SU-DHL-6 (cell line): ENCODE measurements at regions not wholly inside any gene's neighbourhood (a gene's known extent, or its start where the extent isn't known, plus 50 kb on each side); places are given as distances from the start of the nearest gene placed in this dataset.
"Not testable (repeated sequence)": the region's sequence is repeated elsewhere in the genome, so short reads cannot be mapped to it uniquely, and the experiment has no call there.

Source experiments
- H2AFZ ChIP-seq: fragments of 200-600 bp; sonication (generic); 2 replicates; pipeline ENCODE4 v1.6.1; 2014; ENCODE audit warnings: low read depth, mild to moderate bottlenecking, moderate library complexity, mixed read lengths, antibody characterized with exemption, low read length; ENCODE audit not compliant: severe bottlenecking
- H3F3A ChIP-seq: fragments of 200-600 bp; shearing (Covaris generic); 2 replicates; pipeline ENCODE4 v1.6.0; 2016; ENCODE audit warnings: antibody characterized with exemption, mild to moderate bottlenecking; ENCODE audit not compliant: insufficient read depth
- H3K27ac ChIP-seq: fragments of 200-600 bp; sonication (generic); 2 replicates; pipeline ENCODE4 v1.5.1; 2016; ENCODE audit warnings: low read depth, mild to moderate bottlenecking, low read length, moderate library complexity, mixed read lengths
- H3K27me3 ChIP-seq: fragments of 200-600 bp; sonication (generic), shearing (Covaris generic); 2 replicates; pipeline ENCODE4 v1.6.0; 2014; ENCODE audit warnings: mild to moderate bottlenecking, low read length
- H3K36me3 ChIP-seq: fragments of 200-600 bp; sonication (generic); 2 replicates; pipeline ENCODE4 v1.6.1; 2014; ENCODE audit warnings: mild to moderate bottlenecking, low read length, mixed read lengths
- H3K4me2 ChIP-seq: fragments of 300-600, 200-600 bp; shearing (Covaris generic), sonication (generic); 2 replicates; pipeline ENCODE4 v1.6.0; 2014; ENCODE audit warnings: low read length, low read depth, mild to moderate bottlenecking; ENCODE audit not compliant: poor library complexity, severe bottlenecking
- H3K4me3 ChIP-seq: fragments of 200-600 bp; sonication (generic); 2 replicates; pipeline ENCODE4 v1.5.1; 2014; ENCODE audit warnings: antibody characterized with exemption, low read length, mild to moderate bottlenecking, mixed read lengths; ENCODE audit not compliant: insufficient read depth, poor library complexity, severe bottlenecking
- H3K79me2 ChIP-seq: fragments of 200-600 bp; sonication (generic); 2 replicates; pipeline ENCODE4 v1.6.1; 2014; ENCODE audit warnings: mild to moderate bottlenecking, low read length, moderate library complexity; ENCODE audit not compliant: insufficient read depth
- H3K9ac ChIP-seq: fragments of 200-600 bp; sonication (generic); 2 replicates; pipeline ENCODE4 v1.7.0; 2014; ENCODE audit warnings: mild to moderate bottlenecking, low read length
- H3K9me2 ChIP-seq: fragments of 200-600 bp; sonication (generic); replicated peaks from 2 replicates; pipeline ENCODE4 v1.6.1; 2014; ENCODE audit warnings: low read length; ENCODE audit not compliant: insufficient read depth
- H3K9me3 ChIP-seq: fragments of 200-600 bp; sonication (generic); 2 replicates; pipeline ENCODE4 v1.6.1; 2014; ENCODE audit warnings: low read length, mixed read lengths; ENCODE audit not compliant: insufficient read depth
- H4K20me1 ChIP-seq: fragments of 200-600 bp; sonication (generic); 2 replicates; pipeline ENCODE4 v1.6.1; 2014; ENCODE audit warnings: low read depth, mild to moderate bottlenecking, antibody characterized with exemption, low read length, moderate library complexity, mixed read lengths
- CTCF ChIP-seq: fragments of 200-600 bp; sonication (generic); IDR thresholded peaks from one replicate; pipeline ENCODE4 v1.5.1; 2017; ENCODE audit warnings: antibody characterized with exemption, mild to moderate bottlenecking, low read length, moderate library complexity; ENCODE audit not compliant: insufficient read depth, poor library complexity, severe bottlenecking
- EZH2phosphoT487 ChIP-seq: fragments of 200-600 bp; sonication (generic), shearing (Covaris generic); conservative IDR thresholded peaks from 2 replicates; pipeline ENCODE4 v1.6.1; 2018; ENCODE audit warnings: mild to moderate bottlenecking, antibody characterized with exemption, low read length, moderate library complexity, mixed read lengths

GRCh38 chr1:67552336-67552759 is 122.1 kb upstream of the SERBP1 start:
- Histone ChIP-seq H3K4me2 (no peak overlapping the region), H2AFZ (no peak overlapping the region), H3K27ac (no peak overlapping the region)

GRCh38 chr1:67554204-67554603 is 124.0 kb upstream of the SERBP1 start:
- H3K9me3 ChIP-seq, H2AFZ ChIP-seq, H3K9me2 ChIP-seq, H4K20me1 ChIP-seq, H3K4me3 ChIP-seq, H3K27me3 ChIP-seq, H3F3A ChIP-seq, H3K36me3 ChIP-seq, H3K79me2 ChIP-seq, H3K9ac ChIP-seq, H3K27ac ChIP-seq, H3K4me2 ChIP-seq: not testable (repeated sequence)

More at GRCh38 chr1:67552336-67552759, 122.1 kb upstream of the SERBP1 start:
- no peaks in the 10 kb centered on the region for H3K27me3 ChIP-seq
- no peaks in the 10 kb centered on the region for H3F3A ChIP-seq
- TF ChIP-seq EZH2phosphoT487 (no peak), CTCF (no peak)
- H4K20me1 ChIP-seq: no peaks in the 10 kb centered on the region
- no peaks in the 10 kb centered on the region for H3K79me2 ChIP-seq
- H3K9me3 ChIP-seq: no peaks in the 10 kb centered on the region
- no peak overlapping the region for H3K4me3 ChIP-seq
- no peaks in the 10 kb centered on the region for H3K9me2 ChIP-seq
- no peaks in the 10 kb centered on the region for H3K36me3 ChIP-seq
- no peak overlapping the region for H3K9ac ChIP-seq

GRCh38 chr1:67555461-67556296 is 125.5 kb upstream of the SERBP1 start:
- Histone ChIP-seq H3K9ac (no peak overlapping the region), H3F3A (no peaks in the 10 kb centered on the region), H2AFZ (no peak overlapping the region), H3K4me3 (no peak overlapping the region), H3K4me2 (no peak overlapping the region), H4K20me1 (no peaks in the 10 kb centered on the region), H3K27ac (no peak overlapping the region), H3K9me3 (no peaks in the 10 kb centered on the region), H3K36me3 (no peaks in the 10 kb centered on the region), H3K79me2 (no peaks in the 10 kb centered on the region), H3K27me3 (no peaks in the 10 kb centered on the region), H3K9me2 (no peaks in the 10 kb centered on the region)
- TF ChIP-seq EZH2phosphoT487 (no peak), CTCF (no peak)

GRCh38 chr1:67556297-67556900 is 126.2 kb upstream of the SERBP1 start:
- Histone ChIP-seq H3K79me2 (no peaks in the 10 kb centered on the region), H3K4me2 (no peak overlapping the region), H3K27ac (no peak overlapping the region), H3F3A (no peaks in the 10 kb centered on the region), H3K9me3 (no peaks in the 10 kb centered on the region), H3K36me3 (no peaks in the 10 kb centered on the region), H3K9me2 (no peaks in the 10 kb centered on the region), H4K20me1 (no peaks in the 10 kb centered on the region), H2AFZ (no peak overlapping the region), H3K9ac (no peak overlapping the region), H3K27me3 (no peaks in the 10 kb centered on the region), H3K4me3 (no peak overlapping the region)
- TF ChIP-seq CTCF (no peak), EZH2phosphoT487 (no peak)
